ENCODE measurements at regions not wholly inside any gene's neighbourhood (a gene's known extent, or its start where the extent isn't known, plus 50 kb on each side); places are given as distances from the start of the nearest gene placed in this dataset.

- no peak for DNase-seq (ENCODE audit: low spot score)
- no peak for TF ChIP-seq CTCF (IDR thresholded peaks at IDR 0.05; ENCODE audit: borderline replicate concordance, control extremely low read depth, extremely low read depth, insufficient read depth, missing control alignments)
- in situ Hi-C loops (cut with MboI; ENCODE audit: low sequenced_read_pairs, unreplicated experiment): no loop called here
Measured at GRCh38 chr2:234608946-234609345, 112.1 kb upstream of the ARL4C start.

- no peak for TF ChIP-seq CTCF (IDR thresholded peaks at IDR 0.05; ENCODE audit: borderline replicate concordance, control extremely low read depth, extremely low read depth, insufficient read depth, missing control alignments)
- DNase-seq (ENCODE audit: low spot score): no peak
- in situ Hi-C loops (cut with MboI; ENCODE audit: low sequenced_read_pairs, unreplicated experiment): no loop called here
Measured at GRCh38 chr2:234607691-234608090, 110.8 kb upstream of the ARL4C start.

- in situ Hi-C loops (cut with MboI; ENCODE audit: low sequenced_read_pairs, unreplicated experiment): no loop called here
- TF ChIP-seq CTCF (IDR thresholded peaks at IDR 0.05; ENCODE audit: borderline replicate concordance, control extremely low read depth, extremely low read depth, insufficient read depth, missing control alignments): no peak
- no peak for DNase-seq (ENCODE audit: low spot score)
Measured at GRCh38 chr2:234606896-234607295, 110.0 kb upstream of the ARL4C start.

GRCh38 chr2:234603619-234604018, 106.7 kb upstream of the ARL4C start:
- TF ChIP-seq CTCF (IDR thresholded peaks at IDR 0.05; ENCODE audit: borderline replicate concordance, control extremely low read depth, extremely low read depth, insufficient read depth, missing control alignments): no peak
- in situ Hi-C loops (cut with MboI; ENCODE audit: low sequenced_read_pairs, unreplicated experiment): no loop called here
- no peak for DNase-seq (ENCODE audit: low spot score)

GRCh38 chr2:234601213-234601612, 104.3 kb upstream of the ARL4C start:
- no peak for TF ChIP-seq CTCF (IDR thresholded peaks at IDR 0.05; ENCODE audit: borderline replicate concordance, control extremely low read depth, extremely low read depth, insufficient read depth, missing control alignments)
- in situ Hi-C loops (cut with MboI; ENCODE audit: low sequenced_read_pairs, unreplicated experiment): no loop called here
- no peak for DNase-seq (ENCODE audit: low spot score)

- in situ Hi-C loops (cut with MboI; ENCODE audit: low sequenced_read_pairs, unreplicated experiment): no loop called here
Measured at GRCh38 chr2:234597576-234597861, 100.6 kb upstream of the ARL4C start.

More at GRCh38 chr2:234597576-234597861, 100.6 kb upstream of the ARL4C start:
- TF ChIP-seq CTCF (IDR thresholded peaks at IDR 0.05; ENCODE audit: borderline replicate concordance, control extremely low read depth, extremely low read depth, insufficient read depth, missing control alignments): no peak
- DNase-seq (ENCODE audit: low spot score): no peak

Measured in GM13976 (cell line).